ENCODE measurements at regions not wholly inside any gene's neighbourhood (a gene's known extent, or its start where the extent isn't known, plus 50 kb on each side); places are given as distances from the start of the nearest gene placed in this dataset.
"Not testable (repeated sequence)": the region's sequence is repeated elsewhere in the genome, so short reads cannot be mapped to it uniquely, and the experiment has no call there.

DNA sequence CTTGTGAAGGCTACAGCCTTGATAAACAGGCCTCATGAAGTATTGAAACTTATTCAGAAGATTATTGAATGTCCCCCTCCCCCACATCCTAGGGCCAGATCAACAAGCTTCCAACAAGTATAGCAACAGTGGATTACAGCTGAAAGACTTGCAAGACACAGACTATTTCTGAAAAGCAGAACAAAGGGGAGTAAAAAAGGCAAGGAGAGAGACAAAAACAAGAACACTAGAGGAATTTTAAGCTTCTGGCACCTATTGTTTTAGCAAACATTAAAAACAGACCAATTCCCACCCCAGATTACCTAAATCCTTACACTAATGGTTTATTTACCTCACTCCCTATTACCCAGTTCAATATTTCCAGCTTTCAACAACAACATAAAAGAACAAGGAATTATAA is 446.3 kb upstream of the FSTL5 start:
- DNase-seq = no peak

DNA sequence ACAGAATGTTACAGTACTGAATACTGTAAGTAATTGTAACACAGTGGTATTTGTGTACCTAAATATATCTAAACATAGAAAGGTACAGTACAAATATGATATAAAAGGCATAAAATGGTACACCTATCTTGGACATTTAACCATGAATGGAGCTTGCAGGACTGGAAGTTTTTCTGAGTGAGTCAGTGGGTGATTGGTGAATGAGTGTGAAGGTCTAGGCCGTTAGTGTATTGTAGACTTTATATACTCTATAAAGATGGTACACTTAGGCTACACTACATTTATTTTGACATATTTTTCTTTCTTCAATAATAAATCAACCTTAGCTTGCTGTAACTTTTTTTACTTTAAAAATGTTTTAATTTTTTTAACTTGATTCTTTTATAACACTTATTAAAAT is 422.5 kb upstream of the FSTL5 start:
- DNase-seq = no peak

DNA sequence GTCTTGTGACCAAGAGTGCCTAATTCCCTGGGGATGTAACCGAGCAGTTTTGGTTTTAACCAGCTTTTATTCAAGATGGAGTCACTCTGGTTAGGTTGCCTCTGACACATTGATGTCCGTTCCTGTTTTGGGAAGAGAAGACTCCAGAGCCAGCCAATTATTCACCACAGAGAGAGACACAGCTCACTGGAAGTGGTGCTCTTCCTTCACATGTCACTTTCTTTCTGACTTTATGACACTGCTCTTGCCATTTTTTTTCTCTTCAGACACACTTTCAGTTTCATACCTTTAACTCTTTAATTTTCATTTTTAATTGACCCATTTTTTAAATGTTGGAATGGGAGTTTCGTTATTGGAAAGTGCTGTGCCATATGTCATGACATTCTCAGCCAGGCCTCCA is 418.4 kb upstream of the FSTL5 start:
- DNase-seq = no peak

DNA sequence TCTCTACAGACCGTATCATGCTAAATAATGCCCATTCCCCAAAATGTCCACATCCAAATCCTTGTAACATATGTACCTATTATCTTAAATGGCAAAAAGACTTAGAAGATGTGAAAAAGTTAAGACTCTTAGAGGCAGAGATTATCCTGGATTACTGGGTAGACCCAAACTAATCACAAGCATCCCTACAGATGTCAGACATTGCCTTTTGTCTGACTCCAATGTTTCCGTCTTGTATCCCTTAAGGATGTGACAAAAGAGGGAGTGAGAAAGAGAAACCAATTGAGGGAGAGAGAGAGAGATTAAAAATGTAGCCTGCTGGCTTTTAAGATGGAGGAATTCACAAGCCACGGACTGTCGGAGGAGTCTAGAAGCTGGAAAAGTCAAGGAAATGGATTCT is 401.9 kb upstream of the FSTL5 start:
- DNase-seq = no peak

DNA sequence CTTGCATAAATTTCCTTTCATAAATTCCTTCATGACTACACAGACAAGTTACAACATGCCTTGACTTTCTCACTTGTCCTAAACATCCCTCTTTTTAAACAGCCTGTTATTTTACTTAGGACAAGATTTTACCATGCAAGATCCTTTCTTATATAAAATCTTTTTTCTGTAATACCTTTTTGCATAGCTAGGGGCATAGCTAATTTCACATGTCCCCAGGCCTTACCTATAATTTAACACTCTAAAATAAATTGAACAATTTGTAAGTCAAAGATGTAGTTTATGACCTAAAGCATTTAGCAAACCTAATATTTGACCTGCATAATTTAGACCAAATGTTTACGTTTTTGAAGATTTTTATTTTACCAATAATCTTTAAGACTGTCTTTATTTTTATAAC is 396.3 kb upstream of the FSTL5 start:
- no peak for DNase-seq

DNA sequence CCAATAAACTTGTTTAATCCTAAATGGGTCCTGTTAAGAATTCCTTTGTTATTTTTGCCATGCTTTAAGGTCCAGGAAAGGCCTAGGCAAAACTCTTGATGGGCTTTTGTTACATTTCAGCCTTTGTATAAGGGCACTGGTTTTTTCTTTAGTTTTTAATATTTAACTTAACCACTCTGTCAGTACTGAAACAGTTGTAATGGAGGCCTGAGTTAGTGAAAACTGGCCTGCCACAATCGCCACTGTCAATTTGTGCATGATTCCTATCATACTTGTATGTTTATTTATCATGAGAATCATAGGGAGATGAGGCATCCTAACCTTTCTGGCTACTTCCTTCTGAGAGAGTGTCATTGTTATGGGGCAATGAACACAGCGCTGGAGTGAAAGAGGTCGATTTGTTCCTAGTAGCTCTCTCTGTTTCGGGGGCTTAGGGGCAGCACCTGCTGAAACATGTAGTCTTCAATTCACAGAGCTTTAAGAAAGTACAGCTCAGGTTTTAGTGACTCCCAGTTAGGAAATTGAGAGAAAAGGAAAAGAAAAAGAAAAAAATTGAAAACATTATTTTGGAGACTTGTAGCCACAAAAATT is 393.8 kb upstream of the FSTL5 start:
- DNase-seq = no peak

DNA sequence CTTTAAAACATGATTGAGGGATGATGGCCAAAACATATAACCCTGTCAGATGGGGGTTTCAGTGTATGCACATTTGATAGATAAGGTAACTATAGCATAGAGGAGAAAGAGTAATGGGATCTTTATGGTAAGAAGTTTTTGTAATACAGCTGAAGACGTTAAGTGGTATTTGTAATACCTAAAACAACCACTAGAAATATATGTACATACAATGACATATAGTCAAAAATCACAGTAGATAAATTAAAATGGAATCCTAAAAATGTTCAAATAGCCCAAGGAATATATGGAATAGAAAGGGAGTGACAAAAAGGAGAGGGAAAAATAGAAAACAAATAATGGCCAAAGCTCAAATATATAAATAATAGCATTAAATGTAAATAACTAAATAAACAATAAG is 371.3 kb upstream of the FSTL5 start:
- DNase-seq = no peak

DNA sequence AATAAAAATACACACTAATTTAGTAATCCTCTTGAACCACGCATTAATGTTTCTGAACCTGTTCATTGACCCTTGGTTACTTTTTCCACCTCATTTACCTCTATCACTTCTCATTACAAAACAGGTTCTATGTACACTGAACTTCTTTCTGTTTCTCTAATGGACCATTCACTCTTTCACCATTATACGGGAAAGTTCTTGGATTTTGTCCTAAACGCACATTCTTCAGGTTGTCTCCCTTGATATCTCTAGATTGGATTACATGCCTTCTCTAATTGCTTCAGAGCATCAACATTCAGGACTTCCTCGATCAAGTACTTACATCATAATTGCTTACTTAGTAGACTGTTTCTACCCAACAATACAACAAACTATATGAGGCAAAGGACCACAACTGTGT is 359.4 kb upstream of the FSTL5 start:
- no peak for DNase-seq

DNA sequence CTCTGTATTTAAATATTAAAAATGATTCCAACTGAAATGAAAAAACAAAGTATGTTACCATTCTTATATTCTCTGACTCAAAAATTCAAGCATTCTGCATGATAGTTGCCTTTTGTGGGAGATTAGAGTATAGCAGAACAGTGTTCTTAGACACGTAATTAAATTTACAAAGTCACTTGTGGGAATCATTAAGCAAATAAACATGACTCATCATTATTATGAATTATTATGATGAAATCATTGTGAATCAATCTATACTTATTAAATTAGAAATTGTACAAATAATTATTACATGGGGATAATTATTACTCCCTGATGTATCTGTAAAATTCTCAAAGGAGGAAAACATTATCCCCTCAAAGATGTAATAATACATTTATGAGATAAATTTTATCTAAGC is 358.9 kb upstream of the FSTL5 start:
- DNase-seq = no peak

DNA sequence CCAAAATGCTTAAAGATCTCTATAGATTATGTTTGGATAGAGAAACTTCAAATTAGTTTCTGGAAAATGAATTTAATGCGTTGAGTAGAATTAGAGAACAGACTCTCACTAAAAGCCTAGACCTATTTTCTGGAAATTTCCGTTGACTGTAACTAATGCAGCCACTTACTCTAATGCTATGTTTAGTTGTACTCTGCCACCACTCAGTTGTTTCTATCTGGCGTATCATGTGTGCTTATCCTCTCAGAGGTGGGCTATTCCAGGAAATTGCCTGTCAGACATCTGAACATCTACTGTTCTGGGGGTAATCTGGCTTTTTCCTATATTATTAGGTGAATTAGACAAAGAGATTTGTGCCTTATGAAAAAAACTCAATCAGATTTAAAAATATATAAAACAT is 347.1 kb upstream of the FSTL5 start:
- no peak for DNase-seq

DNA sequence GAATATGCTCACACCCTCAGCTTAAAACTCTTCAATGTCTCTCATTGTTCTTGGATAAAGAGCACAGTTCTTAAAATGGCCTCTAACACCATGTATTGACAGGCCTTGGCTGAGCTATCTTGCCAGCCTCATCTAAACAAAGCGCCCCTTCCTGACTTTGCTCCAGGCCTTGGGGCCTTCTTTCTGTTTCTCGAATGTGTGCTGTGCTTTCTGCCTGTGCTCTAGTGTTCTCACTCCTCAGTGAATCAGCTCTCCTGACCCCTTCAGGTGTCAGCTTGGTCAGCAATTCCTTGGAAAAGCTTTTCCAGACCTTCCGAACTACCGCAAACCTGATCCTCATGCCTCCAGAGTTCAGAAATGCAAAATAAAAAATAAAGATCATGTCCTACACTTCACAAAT is 346.3 kb upstream of the FSTL5 start:
- no peak for DNase-seq

DNA sequence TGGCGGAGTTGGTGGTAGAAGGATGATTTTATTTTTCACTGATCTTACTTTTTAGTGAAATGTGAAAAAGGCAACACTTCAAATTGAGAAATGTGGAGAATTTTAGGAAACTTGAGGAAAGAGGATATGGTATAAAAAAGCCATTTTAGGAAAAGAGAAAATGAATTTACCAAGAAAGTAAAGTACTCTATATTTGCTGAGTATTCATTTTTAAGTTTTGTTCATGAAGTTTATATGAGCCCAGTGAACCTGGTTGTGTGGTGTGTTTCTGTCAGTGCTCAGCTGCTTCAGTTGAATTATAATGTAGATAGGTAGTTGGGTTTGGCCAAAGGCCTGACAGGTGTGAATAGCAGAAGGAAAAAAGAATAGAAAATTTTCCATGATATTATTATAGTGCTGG is 345.5 kb upstream of the FSTL5 start:
- no peak for DNase-seq

DNA sequence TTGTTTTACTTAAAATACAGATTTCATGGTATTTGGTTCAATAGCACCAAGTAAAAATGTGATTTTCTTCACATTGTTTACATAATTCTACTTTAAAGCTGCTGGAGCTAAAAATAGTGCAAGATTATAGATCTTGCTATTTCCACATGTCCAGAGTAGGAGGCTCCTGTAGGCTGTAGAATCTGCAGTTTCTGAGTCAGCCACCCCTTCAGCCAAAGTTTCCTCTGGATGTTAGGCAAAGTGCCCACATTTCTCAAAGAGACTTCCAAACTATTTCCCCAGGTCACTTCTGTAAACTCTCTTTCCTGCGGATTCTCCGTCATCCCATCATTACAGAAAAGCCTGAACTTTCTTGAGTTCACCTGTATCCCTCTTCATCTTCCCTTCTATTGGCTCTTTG is 342.5 kb upstream of the FSTL5 start:
- DNase-seq = no peak

DNA sequence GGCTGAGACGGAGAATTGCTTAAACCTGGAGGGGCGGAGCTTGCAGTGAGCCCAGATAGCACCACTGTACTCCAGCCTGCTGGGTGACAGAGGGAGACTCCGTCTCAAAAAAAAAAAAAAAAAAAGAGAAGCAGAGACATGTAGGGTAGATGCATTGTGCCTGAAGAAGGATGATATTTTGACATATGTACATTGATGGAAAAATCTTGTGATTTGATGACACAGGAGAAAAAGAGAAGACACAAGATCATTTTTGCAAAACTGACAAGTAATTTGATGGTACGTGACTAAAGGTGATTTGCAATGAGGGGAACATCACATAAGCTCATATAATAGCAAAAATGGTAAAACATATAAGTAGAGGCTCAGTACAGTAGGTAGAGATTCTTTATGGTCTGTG is 340.1 kb upstream of the FSTL5 start:
- DNase-seq = no peak

DNA sequence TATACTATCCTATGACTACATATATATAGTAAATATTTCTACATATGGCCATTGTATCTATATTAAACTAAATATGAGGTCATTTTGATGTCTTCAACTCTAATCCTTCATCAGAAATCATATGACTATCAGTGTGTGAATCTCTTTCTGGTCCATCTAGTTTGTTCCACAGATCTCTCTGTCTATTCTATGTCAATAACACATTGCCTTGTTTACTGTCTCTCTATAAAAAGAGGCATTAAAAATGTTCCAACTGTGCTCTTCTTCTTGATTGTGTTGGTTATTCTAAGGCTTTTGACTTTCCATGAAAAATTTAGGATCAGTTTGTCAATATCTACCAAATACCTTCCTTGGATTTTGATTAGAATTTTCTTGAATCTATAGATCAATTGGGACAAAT is 338.3 kb upstream of the FSTL5 start:
- no peak for DNase-seq

DNA sequence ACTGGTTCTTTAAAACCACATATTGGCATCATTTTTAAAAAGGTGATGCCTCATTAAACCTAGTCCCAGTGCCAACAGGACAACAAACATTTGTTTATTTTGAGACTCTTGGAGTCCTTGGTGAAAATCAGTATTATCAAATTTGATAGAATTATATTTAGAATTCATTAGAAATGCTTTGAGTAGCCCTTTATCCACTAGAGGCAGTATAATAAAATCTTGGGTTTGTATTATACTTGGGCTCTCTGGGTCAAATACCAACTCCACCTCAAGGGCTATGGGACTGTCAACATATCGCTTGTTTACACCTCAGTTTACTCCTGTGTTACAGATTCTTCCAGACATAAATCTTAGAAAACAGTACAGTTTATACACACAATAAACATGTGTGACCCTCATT is 335.7 kb upstream of the FSTL5 start:
- no peak for DNase-seq

DNA sequence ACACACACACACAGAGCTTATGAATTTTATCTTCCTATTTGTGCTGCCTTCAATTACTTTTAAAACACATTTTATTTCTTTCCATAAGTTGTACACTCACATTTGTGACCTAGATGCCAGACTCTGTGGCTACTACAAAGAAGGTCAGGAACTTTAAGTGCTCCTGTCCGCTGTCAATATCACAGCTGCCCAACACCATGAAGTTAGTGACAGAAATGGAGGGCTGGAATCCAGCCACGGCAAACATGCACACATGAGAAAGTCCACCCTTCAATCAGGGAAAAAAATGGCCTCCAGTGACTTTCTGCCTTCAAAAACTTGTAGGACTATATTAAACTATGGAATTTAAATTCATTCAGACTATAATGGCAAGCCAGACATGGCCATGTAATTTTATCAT is 334.4 kb upstream of the FSTL5 start:
- no peak for DNase-seq

DNA sequence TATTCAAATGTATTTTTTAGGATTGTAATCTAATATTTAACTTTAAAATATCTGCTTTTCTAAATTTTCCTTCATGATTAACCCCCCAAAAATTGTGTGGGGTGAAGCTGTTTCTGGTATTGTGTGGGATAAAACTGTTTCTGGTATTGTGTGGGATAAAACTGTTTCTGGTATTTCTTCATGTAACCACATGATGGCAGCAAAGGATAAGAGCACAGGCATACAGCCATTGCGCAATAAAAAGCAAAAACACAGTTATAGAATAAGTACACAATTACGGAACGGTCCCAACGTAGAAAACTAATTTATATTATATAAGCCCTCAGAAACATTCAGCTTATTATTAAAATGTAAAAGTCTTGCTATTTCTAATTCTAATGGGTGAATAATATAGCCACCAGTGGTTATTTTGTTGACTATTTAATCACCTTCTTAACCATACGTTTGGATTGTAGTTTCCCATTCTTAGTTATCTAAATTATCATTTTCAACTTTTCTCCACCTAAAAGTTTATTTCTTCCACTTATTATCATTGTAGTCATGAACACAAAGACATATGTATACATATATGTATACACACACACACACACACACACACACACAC is 333.9 kb upstream of the FSTL5 start:
- DNase-seq = no peak

DNA sequence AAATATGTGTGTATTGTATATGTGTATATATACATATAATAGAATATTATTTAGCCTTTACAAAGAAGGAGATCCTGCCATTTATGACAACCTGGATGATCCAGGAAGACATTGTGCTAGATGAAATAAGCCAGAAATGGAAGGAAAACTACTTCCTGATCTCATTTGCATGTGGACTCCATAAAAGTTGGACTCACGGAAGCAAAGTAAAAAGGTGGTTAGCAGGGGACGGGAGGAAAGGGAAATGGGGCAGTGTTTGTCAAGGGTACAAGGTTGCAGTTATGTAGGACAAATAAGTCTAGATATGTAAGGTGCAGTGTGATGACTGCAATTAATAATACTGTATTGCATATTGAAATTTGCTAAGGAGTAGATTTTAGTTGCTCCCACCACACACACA is 331.1 kb upstream of the FSTL5 start:
- DNase-seq = no peak

DNA sequence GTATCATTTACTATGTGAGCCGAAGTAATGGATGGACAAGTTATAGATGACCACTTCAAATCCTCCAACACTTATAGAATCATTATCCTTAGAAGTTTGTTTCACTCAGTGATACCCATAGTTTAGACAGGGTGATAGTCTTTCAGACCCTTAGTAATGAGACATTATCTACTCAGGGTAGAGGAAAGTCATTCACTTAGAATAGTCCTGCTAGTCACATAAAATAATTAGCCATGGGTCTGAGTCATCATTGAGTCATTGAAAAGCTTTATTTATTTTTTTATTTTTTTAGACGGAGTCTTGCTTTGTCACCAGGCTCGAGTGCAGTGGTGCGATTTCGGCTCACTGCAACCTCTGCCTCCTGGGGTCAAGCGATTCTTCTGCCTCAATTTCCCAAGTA is 321.7 kb upstream of the FSTL5 start:
- no peak for DNase-seq

DNA sequence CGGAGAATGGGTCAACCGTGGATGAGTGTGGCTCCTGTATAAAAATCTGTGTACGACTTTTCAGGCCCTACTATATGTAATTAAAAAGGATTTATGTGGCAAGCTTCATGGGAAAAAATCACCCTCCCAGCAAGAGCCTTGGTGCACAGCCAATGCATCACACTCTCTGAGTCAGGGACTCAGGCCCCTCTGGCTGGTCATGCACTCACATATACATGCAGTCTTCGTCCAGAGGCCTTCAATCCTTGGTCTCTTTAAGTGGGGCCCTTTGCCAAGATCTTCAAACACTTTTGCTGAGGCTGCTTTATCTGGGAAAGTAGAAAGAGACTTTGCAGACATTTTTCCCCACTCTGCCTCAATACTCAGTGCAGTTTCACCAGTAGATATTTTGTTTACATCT is 311.4 kb upstream of the FSTL5 start:
- no peak for DNase-seq

DNA sequence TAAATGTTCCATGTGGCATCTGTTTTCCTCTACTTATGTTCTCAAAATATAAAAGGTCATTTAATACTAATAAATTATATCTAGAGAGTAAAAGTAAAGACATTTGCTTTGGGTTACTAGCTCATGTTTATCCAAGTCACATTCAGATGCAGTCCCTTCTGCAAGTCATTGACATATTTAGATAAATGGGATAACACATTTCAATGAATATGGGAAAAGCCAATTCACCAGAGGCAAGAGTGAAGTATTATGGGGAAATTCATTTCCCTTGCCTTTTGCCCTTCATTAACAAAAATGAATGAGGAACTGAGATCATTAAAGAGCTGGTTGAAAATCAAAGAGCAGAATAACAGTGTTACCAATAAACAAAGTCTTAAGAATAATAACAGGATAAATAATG is 306.2 kb upstream of the FSTL5 start:
- no peak for DNase-seq

DNA sequence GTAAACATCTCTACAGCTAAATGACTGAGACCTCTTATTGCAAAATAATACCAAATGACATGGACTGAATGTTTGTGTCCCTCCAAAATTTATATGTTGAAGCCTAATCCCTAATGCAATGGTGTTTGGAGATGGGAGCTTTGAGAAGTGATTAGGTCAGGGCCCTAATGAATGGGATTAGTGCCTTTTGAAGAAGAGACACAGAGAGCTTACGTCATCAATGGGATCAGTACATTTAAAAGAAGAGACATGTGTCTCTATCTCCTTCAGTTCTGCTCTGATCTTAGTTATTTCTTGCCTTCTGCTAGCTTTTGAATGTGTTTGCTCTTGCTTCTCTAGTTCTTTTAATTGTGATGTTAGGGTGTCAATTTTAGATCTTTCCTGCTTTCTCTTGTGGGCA is 301.6 kb upstream of the FSTL5 start:
- DNase-seq = not testable (repeated sequence)

DNA sequence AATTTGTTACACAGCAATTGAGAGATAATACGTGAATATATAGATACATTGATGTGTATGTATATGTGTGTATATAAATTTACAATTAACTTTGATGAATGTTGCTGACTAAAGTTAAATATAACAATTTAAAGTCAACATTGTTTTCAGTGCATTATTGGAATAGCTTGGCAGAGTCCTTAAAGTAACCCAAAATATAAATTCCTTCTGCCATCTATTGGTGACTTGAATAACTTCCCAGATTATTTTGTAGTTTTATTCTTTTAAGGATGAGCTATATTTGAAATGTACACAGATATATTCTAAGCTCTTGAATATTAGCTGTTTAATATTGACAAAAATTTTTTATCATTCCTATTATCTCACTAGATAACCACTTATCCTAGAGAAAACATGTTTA is 298.2 kb upstream of the FSTL5 start:
- DNase-seq = no peak

DNA sequence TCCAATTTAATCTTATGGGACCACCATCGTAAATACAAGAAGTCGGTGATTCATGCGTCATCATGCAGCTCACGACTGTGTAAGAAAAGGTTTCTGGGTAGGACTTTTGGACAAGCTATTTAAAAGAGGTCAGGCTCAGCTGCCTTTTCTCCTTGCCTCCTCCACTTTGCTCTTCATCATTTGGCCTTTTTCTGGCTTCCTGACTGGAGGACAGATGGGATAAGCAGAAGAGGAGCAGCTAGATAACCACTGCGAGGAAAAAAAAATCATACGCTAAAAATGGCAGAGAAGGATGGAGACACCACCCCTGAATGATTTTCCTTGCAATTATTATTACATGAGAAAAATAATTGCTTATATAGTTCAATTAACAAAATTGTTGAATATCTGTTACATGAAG is 294.3 kb upstream of the FSTL5 start:
- DNase-seq = no peak

Measured in NCI-H2171 (cell line).